ENCODE measurements at regions not wholly inside any gene's neighbourhood (a gene's known extent, or its start where the extent isn't known, plus 50 kb on each side); places are given as distances from the start of the nearest gene placed in this dataset.

DNA sequence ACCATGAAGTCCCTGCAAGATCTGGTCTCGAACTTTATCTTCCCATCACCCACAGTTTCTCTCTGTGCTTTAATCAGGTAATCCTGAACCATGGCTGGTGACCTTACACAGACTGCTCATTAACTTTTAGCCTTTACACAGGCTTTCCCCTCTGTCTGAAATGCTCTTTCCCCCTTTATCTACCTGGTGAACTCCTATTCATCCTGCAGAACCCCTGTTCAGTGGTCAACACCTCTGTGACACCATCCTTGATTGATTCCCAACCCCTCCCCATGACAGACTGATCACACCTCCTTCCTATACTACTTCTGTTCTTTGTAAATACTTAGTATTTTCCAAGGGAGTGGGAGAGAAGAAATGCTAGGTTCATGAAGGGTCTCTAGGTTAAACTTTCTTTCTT is 254.0 kb downstream of the RPS24 start:
- H3K4me1 ChIP-seq = no peaks in the 10 kb centered on the region
- no peak for TF ChIP-seq POLR2A (IDR thresholded peaks at IDR 0.05)
- TF ChIP-seq, protein P1, sequence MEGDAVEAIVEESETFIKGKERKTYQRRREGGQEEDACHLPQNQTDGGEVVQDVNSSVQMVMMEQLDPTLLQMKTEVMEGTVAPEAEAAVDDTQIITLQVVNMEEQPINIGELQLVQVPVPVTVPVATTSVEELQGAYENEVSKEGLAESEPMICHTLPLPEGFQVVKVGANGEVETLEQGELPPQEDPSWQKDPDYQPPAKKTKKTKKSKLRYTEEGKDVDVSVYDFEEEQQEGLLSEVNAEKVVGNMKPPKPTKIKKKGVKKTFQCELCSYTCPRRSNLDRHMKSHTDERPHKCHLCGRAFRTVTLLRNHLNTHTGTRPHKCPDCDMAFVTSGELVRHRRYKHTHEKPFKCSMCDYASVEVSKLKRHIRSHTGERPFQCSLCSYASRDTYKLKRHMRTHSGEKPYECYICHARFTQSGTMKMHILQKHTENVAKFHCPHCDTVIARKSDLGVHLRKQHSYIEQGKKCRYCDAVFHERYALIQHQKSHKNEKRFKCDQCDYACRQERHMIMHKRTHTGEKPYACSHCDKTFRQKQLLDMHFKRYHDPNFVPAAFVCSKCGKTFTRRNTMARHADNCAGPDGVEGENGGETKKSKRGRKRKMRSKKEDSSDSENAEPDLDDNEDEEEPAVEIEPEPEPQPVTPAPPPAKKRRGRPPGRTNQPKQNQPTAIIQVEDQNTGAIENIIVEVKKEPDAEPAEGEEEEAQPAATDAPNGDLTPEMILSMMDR (IDR thresholded peaks at IDR 0.05 in 4 of 5, conservative IDR thresholded peaks at IDR 0.05 in 1 of 5) = no peak
- intact Hi-C loops (cut with DNase I; ENCODE audit: low total_unique reads) (loop anchor here (5.0 kb wide), 1 partner anchor 1140 kb away; no protein-coding TSS in a partner anchor), in situ Hi-C loops (cut with MboI; ENCODE audit: low sequenced_read_pairs in 4 of 4) (no loop called here)
- H3K9me3 ChIP-seq = no peaks in the 10 kb centered on the region
- no peak overlapping the region for H3K4me3 ChIP-seq
- ATAC-seq (no peak), DNase-seq (no peak)
- no peaks in the 10 kb centered on the region for H3K27me3 ChIP-seq
- no peaks in the 10 kb centered on the region for H3K36me3 ChIP-seq
- H3K27ac ChIP-seq = no peak overlapping the region

DNA sequence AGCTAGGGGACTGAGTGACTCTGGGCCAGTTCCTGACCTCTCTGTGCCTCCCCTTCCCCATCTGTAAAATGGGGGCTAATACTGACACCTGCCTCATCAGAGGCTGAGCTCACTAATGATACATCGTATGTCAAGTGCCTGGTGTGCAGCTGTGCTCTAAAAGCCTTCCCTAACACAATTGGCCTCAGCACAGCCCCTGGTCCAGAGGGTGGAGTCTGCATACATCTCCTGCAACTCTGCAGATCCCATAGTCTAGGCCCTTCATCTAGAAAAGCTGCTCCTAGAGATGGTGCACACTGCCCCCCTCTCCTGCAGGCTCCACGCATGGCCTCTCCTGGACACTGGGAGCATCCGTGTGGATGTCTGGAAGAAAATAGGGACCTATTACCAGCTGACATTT is 255.0 kb downstream of the RPS24 start:
- in situ Hi-C loops (cut with MboI; ENCODE audit: low sequenced_read_pairs in 4 of 4) (no loop called here), intact Hi-C loops (cut with DNase I; ENCODE audit: low total_unique reads) (loop anchor here (5.0 kb wide), 1 partner anchor 1141 kb away; no protein-coding TSS in a partner anchor)
- DNase-seq = no peak
- Histone ChIP-seq H3K36me3 (no peaks in the 10 kb centered on the region), H3K4me3 (no peak overlapping the region), H3K4me1 (peaks cover 8 to 9% of the 10 kb centered on the region in 2 donors), H3K9me3 (no peaks in the 10 kb centered on the region), H3K27ac (no peak overlapping the region), H3K27me3 (no peaks in the 10 kb centered on the region)
- TF ChIP-seq POLR2A (IDR thresholded peaks at IDR 0.05) = no peak
- TF ChIP-seq, protein P1 (IDR thresholded peaks at IDR 0.05 in 4 of 5, conservative IDR thresholded peaks at IDR 0.05 in 1 of 5) = no peak
- ATAC-seq = no peak

DNA sequence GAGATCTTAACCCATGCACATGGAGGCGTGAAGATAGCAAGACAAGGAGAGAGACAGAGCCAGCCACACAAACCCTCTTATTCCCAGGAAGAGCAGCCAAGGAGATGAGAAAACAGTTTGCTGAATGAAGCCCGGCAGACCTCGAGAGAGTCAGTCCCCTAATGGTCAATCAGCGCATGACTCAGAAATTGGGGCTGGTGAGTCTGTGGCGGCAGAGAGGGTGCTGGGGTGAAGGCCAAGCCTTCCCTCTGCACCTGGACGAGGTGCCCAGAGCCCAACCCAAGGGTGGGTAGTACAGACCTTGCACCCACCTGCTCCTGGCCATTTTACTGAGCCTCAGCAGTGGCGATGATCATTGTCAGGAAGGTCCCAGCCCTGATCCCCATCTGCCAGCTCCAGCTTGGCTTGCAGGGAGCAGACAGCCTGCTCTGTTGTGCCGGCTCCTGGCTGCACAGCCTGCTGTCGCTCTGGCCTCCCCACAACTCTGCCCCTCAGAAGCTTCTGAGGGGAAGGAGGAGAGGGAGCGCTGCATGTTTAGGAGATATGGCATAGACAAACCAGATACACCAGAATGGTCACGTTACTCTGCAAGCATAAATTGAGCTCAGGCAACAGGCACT is 256.6 kb downstream of the RPS24 start:
- in situ Hi-C loops (cut with MboI; ENCODE audit: low sequenced_read_pairs in 4 of 4) (no loop called here), intact Hi-C loops (cut with DNase I; ENCODE audit: low total_unique reads) (no loop called here)
- no peaks in the 10 kb centered on the region for H3K27me3 ChIP-seq

DNA sequence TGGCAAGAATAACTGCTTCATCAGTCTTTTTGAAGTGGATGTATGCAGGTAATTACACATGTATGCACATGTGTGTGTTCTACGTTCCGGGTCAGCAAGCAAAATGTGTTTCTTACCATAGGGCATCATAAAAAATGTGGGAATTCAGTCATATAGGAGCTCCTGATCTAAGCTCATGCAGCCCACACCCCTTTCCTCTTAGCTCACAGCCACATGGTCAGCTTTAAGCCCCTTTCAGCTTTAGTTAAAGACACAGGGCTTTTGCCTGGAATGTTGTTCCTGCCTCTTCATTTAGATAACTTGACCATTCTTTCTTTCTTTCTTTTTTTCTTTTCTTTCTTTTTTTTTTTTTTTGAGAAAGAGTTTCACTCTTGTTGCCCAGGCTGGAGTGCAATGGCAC is 258.1 kb downstream of the RPS24 start:
- DNase-seq = no peak
- in situ Hi-C loops (cut with MboI; ENCODE audit: low sequenced_read_pairs in 4 of 4) (no loop called here), intact Hi-C loops (cut with DNase I; ENCODE audit: low total_unique reads) (no loop called here)
- no peak overlapping the region for H3K27ac ChIP-seq
- H3K27me3 ChIP-seq = no peaks in the 10 kb centered on the region
- H3K4me1 ChIP-seq = peaks cover 14 to 24% of the 10 kb centered on the region in 2 donors
- H3K36me3 ChIP-seq = no peaks in the 10 kb centered on the region
- TF ChIP-seq, protein P1 (IDR thresholded peaks at IDR 0.05 in 4 of 5, conservative IDR thresholded peaks at IDR 0.05 in 1 of 5) = no peak
- TF ChIP-seq POLR2A (IDR thresholded peaks at IDR 0.05) = no peak
- no peaks in the 10 kb centered on the region for H3K9me3 ChIP-seq
- H3K4me3 ChIP-seq = no peak overlapping the region
- ATAC-seq = no peak

More for the DNA sequence above, 256.6 kb downstream of the RPS24 start:
- no peak overlapping the region for H3K27ac ChIP-seq
- H3K4me1 ChIP-seq = peaks cover 14 to 24% of the 10 kb centered on the region in 2 donors
- H3K4me3 ChIP-seq = no peak overlapping the region
- DNase-seq (no peak), ATAC-seq (no peak)
- TF ChIP-seq, protein P1 (IDR thresholded peaks at IDR 0.05 in 4 of 5, conservative IDR thresholded peaks at IDR 0.05 in 1 of 5) = no peak
- TF ChIP-seq POLR2A (IDR thresholded peaks at IDR 0.05) = no peak
- H3K9me3 ChIP-seq = no peaks in the 10 kb centered on the region
- no peaks in the 10 kb centered on the region for H3K36me3 ChIP-seq

Data from gastrocnemius medialis (tissue), 4 donors.